ENCODE measurements at regions not wholly inside any gene's neighbourhood (a gene's known extent, or its start where the extent isn't known, plus 50 kb on each side); places are given as distances from the start of the nearest gene placed in this dataset.

DNA sequence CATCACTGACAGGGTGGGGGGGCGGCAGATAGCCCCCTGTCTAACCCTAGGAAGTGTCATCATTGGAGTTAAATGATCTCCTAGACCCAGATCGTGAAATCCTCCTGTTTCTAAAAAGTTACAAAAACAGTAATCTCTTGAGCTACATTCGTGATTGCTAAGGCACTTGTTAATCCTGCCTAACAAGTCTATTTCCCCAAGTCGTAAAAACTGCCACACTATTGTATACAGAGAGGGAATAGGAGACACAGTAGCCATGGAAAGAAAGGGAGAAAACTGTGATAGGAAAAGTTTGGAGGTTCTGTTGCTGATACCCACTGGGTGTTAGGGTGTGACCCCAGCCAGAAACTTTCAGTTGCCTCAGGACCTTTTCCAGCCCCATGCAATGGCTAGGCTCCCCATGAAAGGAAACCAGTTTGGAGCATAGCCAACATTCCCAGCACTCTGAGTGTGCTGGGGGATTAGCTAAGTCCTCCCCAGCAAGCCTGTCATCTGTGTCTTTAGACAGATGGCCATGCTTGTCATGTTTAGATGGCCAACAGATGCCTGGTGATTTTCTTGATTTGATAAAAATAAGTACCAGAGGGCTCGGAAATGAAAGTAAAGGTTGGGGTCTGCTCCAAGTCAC, 63.3 kb upstream of the ANXA10 start:
- Histone ChIP-seq H3K36me3 (ENCODE audit: control insufficient read depth, insufficient read depth, low read length) (no peaks in the 10 kb centered on the region), H3K27ac (ENCODE audit: low read depth, low read length, severe bottlenecking) (no peak overlapping the region), H3K9me3 (ENCODE audit: control insufficient read depth, low read length) (no peaks in the 10 kb centered on the region), H3K4me1 (ENCODE audit: control insufficient read depth, insufficient read depth, low read length, poor library complexity, severe bottlenecking) (no peaks in the 10 kb centered on the region), H3K4me3 (ENCODE audit: extremely low read depth, insufficient read depth, low read length, poor library complexity, severe bottlenecking) (no peak overlapping the region)
- WGBS, 2 experiments (ENCODE audit: insufficient coverage in 2 of 2): 83% methylated on average over 3 to 4 of the region's 5 CpGs

DNA sequence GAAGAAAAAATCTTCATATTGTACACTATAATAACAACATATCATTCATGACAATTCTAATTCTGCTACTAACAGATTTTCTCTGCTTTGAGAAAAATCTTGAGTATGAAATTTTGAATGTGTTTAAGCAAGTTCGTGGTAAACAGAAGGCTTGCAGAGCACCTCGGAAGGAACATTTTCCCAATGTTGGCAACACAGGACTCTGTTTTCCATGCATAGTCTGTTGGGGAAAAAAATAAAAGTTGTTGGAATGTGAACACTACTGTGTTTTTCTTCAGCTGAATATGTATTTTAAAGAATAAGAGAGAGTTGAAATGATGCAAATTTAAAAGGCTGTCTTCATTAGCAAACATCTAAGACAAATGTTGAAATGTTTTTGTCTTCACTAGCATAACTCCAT, 54.7 kb upstream of the ANXA10 start:
- H3K27ac ChIP-seq (ENCODE audit: low read depth, low read length, severe bottlenecking): no peak overlapping the region
- H3K9me3 ChIP-seq (ENCODE audit: control insufficient read depth, low read length): no peaks in the 10 kb centered on the region
- H3K36me3 ChIP-seq (ENCODE audit: control insufficient read depth, insufficient read depth, low read length): no peaks in the 10 kb centered on the region
- H3K4me3 ChIP-seq (ENCODE audit: extremely low read depth, insufficient read depth, low read length, poor library complexity, severe bottlenecking): no peak overlapping the region
- WGBS, 2 experiments (ENCODE audit: insufficient coverage in 2 of 2): 70 to 95% methylated on average over 2 of the region's 2 CpGs
- H3K4me1 ChIP-seq (ENCODE audit: control insufficient read depth, insufficient read depth, low read length, poor library complexity, severe bottlenecking): no peaks in the 10 kb centered on the region

DNA sequence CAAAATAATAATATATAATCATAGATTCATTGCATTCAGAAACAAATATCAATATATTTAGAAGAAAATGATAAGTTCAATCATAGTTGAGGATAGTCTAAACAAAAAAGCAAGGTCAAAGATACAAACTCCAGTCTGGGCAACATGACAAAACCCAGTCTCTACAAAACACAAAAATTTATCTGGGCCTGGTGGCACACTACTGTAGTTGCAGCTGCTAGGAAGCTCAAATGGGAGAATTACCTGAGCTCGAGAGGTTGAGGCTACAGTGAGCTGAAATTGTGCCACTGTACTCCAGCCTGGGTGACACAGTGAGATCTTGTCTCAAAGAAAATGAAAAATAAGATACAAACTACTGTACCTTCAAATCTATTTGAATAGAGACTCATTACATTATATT, 52.7 kb upstream of the ANXA10 start:
- Histone ChIP-seq H3K36me3 (ENCODE audit: control insufficient read depth, insufficient read depth, low read length) (no peaks in the 10 kb centered on the region), H3K9me3 (ENCODE audit: control insufficient read depth, low read length) (no peaks in the 10 kb centered on the region), H3K4me1 (ENCODE audit: control insufficient read depth, insufficient read depth, low read length, poor library complexity, severe bottlenecking) (no peaks in the 10 kb centered on the region), H3K27ac (ENCODE audit: low read depth, low read length, severe bottlenecking) (no peak overlapping the region), H3K4me3 (ENCODE audit: extremely low read depth, insufficient read depth, low read length, poor library complexity, severe bottlenecking) (no peak overlapping the region)
- WGBS, 2 experiments (ENCODE audit: insufficient coverage in 2 of 2): 88 to 100% methylated on average over 1 of the region's 1 CpG

Measured in mesodermal cell (in vitro differentiated cells).